ENCODE measurements at regions not wholly inside any gene's neighbourhood (a gene's known extent, or its start where the extent isn't known, plus 50 kb on each side); places are given as distances from the start of the nearest gene placed in this dataset.

- TF ChIP-seq POLR2A (IDR thresholded peaks at IDR 0.05) (no peak), EP300 (IDR thresholded peaks at IDR 0.05) (no peak)
Measured at GRCh38 chrY:15343522-15343921, 819.2 kb downstream of the NLGN4Y start.

All from gastroesophageal sphincter (tissue), 2 donors.